GM21367 (cell line): ENCODE measurements at regions not wholly inside any gene's neighbourhood (a gene's known extent, or its start where the extent isn't known, plus 50 kb on each side); places are given as distances from the start of the nearest gene placed in this dataset.
"Not testable (repeated sequence)": the region's sequence is repeated elsewhere in the genome, so short reads cannot be mapped to it uniquely, and the experiment has no call there.

Experiments used
- ATAC-seq: cut with Tn5 transposase; IDR thresholded peaks from one replicate; pipeline ENCODE4 v1.9.1; 2021; ENCODE audit not compliant: unreplicated experiment

DNA sequence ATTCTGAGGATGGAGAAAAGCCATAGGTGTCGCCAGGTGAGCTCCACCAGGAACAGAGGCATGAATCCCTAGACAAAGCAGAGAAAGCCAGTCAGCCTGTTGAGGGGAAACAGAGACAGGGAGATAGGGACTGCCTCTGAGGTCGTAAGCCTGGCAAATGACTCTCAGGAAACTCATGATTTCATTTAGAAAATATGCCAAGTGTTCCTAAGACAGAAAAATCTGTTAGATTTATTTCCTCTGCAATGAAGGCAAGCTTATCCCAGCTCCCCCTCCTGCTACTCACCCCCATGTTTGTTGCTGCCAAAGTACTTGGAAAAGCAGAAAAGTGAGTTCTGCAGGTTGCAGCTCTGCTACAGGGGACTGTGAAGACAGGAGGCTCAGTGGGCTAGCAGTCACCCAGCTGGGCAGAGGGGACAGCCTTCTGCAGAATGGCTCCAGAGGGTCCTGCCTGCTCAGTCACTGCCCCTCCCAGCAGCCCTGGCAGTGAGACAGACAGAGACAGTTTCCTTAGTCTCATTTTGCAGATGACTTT, 184.3 kb downstream of the ADRA2A start:
- no peak for ATAC-seq

DNA sequence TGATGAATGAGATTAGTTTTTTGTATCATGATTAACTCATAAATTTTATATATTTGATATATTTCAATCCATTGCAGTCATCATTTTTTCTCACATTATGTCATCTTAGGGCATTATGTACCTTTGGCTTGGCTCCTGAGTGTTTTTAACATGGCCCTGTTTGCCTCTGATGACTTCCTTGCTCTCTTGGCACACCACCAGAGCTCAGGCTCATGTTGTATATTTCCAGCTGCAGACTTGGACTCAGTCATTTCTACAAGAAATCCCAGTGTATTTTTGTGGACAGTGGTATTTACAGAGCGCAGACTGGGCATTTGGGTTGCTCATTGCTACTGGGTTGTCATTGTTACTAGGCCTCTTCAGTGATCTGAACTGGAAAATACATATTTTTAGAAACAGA, 188.5 kb downstream of the ADRA2A start:
- ATAC-seq = no peak

GRCh38 chr10:111266165-111266564, 189.3 kb downstream of the ADRA2A start:
- ATAC-seq = no peak

GRCh38 chr10:111267673-111268072, 190.8 kb downstream of the ADRA2A start:
- ATAC-seq = no peak

- ATAC-seq = no peak
These were observed 196.4 kb downstream of the ADRA2A start for GRCh38 chr10:111273235-111273634.

DNA sequence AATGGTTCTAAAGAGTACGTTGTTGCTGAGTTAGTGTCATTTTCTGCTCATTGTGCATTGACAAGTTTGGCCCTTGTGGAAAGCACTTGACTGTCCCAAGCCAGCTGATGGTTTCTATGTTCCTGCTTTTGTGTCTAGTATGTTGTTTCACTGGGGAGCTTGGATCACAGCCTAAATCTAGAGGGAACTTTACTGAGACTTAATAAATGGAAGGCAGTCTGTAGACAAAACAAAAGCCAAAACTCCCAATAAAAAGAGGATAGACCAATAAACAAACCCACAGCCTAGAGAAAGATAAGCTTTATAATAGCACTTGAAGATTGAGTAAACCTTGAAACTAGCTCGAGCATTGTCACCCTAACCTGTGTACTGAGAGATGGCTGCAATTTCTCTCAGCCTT, 196.8 kb downstream of the ADRA2A start:
- ATAC-seq = no peak

DNA sequence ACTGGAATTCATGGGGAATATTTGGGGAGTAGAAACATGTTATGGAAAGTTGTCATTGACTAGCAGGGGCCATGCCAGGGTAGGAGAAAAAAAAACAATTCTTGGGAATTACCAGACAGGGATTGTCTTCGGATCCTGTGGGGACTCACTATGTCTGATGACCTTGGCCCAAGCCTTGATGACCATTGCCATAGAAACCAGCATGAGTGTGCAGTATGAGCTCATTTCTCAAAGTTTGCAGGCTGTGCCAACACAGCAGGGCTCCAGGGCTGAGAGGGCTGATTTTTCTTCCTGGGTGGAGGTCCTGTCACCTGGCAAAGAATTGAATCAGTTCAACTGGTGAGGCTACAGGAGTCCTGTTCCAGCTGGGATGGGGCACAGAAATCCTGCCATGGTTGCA, 198.3 kb downstream of the ADRA2A start:
- no peak for ATAC-seq

DNA sequence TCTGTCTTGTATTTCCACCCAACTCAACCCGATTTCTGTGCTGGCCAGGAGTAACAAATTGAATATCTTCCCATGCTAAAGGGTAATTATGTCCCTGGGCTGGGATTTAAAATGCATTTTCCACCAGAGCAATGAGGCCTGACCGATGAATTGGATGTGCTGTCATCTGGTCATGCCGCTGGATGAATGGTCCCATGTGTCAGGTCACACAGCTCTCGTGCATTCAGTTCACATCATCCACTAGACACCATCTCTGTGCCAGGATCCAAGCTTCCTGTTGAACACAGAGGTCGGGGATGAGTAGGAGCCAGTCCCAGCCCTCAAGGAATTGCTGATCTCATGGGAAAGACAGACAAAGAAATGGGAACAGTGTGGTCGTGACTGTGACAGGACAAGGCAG, 200.8 kb downstream of the ADRA2A start:
- ATAC-seq = no peak

DNA sequence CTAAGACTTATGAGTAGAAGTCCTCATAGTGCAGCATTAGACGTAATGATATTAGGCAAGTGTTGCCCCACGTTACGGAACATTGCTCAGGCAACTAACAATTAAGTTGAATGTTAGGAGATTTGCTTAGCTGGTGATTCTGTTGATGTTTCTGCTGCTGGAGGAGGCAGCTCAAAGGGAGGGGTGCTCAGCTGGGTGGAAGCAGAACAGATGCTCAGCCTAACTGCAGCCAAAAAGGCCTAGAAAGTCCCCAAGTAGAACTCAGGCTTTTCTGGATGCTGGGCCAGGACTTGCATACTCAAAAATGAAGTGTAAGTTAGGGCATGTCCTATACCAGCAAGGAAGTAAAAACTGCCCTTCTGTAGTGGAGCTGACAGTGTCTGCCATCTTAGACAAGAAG, 201.4 kb downstream of the ADRA2A start:
- no peak for ATAC-seq

DNA sequence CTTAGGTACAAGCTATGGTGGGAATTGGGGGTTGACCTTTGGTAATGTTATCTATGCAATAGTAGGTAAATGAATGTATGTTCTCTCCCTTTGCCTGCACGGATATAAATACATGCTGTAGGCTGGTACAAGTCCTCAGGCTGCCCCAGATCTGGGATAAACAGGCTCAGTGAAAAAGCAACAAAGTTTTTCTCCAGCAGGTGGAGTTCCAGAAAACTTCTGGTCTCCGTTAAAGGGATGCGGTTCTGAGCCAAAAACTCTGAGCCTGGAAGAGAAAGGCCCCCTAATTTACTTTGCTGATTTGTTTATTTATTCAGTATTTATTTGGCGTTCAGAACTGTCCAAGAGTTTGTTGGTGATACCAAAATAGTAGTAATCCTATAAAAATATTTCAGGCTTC, 204.7 kb downstream of the ADRA2A start:
- no peak for ATAC-seq

- ATAC-seq = no peak
These were observed 212.6 kb downstream of the ADRA2A start for GRCh38 chr10:111289461-111289860.

- ATAC-seq = no peak
These were observed 213.8 kb downstream of the ADRA2A start for GRCh38 chr10:111290649-111291048.

GRCh38 chr10:111295788-111296187, 219.0 kb downstream of the ADRA2A start:
- ATAC-seq = no peak

GRCh38 chr10:111297351-111297848, 220.6 kb downstream of the ADRA2A start:
- no peak for ATAC-seq

DNA sequence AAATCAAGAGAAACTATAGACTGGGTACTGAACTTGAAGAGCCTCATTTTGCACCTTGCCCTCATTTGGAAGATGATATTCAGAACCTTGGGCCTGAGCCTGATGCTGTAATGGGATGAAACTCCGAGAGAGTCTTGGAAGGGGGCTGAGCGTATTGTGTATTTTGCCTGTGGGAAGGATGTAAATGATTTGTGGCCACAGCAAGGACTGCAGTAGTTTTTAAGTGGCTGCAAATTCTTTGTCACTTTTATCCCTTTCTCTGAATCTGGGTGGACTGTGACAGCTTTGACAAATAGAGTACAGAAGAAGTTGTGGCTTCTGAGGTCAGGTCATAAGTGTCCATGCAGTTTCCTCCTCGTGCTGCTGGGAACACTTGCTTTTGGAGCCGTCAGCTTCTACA, 221.2 kb downstream of the ADRA2A start:
- no peak for ATAC-seq

GRCh38 chr10:111299037-111299436, 222.2 kb downstream of the ADRA2A start:
- no peak for ATAC-seq

DNA sequence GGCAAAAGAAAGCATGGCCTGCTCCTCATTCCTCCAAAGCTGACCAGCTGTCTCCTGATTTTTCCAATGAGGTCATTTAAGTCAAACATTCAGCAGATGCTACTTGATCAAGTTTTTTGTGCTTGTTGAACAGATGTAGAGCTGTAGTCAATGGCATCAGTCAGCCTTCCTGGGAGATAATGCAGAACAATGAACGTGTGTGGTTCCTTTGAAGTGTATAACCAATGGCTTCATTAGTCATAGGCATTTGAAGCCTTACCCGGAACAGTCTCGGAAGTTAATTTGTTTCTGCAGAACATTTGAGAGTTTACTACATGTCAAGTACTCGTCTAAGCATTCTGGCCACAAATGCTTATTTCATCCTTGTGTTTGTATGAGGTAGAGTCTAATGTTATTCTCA, 227.1 kb downstream of the ADRA2A start:
- ATAC-seq = no peak

GRCh38 chr10:111316722-111317212, 239.9 kb downstream of the ADRA2A start:
- no peak for ATAC-seq

GRCh38 chr10:111319866-111320265, 243.0 kb downstream of the ADRA2A start:
- no peak for ATAC-seq

GRCh38 chr10:111323389-111323966, 246.6 kb downstream of the ADRA2A start:
- ATAC-seq = no peak

DNA sequence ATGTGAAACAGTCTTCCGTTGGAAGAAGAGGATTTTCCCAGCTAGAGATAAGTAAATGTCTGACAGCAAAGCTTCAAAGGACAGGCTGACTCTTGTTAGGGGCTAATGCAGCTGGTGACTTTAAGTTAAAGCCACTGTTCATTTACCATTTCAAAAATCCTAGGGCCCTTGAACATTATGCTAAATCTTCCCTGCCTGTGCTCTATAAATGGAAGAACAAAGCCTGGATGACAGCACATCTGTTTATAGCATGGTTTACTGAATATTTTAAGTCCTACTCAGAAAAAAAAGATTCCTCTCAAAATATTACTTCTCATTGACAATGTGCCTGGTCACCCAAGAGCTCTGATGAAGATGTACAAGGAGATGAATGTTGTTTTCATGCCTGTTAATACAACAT, 255.3 kb downstream of the ADRA2A start:
- not testable (repeated sequence) for ATAC-seq

DNA sequence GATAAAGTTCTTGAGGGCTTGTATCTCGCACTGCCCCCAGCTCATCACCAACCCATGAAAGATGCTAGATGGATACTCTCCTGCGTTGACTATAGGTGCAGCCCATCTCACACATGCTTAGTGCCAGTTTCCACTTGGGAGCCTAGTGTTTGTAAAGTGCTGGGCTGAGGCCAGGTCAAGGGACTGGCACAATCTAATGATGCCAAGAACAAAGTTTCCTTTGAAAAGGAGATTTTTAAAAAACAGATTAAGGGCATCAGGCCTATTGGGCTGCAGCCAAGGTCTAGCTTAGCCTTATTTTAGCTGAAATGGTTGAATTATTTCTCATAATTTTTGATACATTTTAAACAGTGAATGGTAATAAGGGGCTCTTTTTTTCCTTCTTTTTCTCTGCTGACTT, 259.0 kb downstream of the ADRA2A start:
- no peak for ATAC-seq

DNA sequence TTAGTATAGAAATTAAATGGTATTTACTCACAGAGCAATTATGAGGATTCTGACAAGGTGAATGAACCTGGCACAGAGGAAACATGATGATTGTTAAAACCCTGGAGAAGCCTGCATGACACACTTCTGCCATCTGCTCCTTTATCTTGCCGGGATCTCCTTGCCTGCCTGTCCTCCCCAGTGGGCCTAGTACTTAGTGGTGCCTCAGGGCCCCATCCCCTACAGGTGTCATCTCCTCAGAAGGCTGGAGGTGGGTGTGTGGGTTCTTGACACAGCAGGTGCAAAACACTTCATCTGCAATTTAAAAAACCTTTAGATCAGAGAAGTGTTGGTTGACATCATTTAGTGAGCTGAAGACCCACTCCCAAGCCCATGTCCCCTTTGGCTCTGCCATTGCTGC, 261.2 kb downstream of the ADRA2A start:
- ATAC-seq = no peak
